ENCODE measurements at regions not wholly inside any gene's neighbourhood (a gene's known extent, or its start where the extent isn't known, plus 50 kb on each side); places are given as distances from the start of the nearest gene placed in this dataset.
A peak's percentile ranks its signal among the peaks of the same experiment; 100 is the strongest.

DNA sequence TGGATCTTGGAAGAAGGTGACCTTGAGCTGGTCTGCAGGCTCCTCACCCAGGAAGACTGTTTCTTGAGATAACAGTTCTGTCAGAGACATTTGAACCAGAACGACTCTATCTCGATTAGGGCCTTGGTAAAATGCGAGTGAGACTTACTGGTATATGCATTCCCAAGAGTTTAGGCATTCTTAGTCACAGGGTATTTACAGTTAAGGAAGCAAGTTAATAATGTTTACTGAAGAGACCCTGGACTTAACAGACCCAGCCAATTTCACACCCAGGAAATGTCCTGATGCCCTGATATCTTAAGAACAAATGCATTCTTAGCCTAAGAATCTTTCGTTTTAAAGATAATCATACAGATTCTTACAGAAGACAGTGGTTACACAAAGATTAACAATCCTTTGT lies 1867.2 kb upstream of the C9orf72 start:
- Histone ChIP-seq H2AK5ac (ENCODE audit: insufficient read length, low read length) (no peak overlapping the region), H3K4me2 (ENCODE audit: insufficient read depth, insufficient read length, low read length) (no peak overlapping the region), H4K5ac (ENCODE audit: insufficient read length, low read depth, low read length) (no peak overlapping the region), H2BK12ac (ENCODE audit: insufficient read length, low read depth, low read length) (no peak overlapping the region), H3K9me3 (ENCODE audit: control insufficient read depth, low read depth, low read length) (no peaks in the 10 kb centered on the region), H2BK5ac (ENCODE audit: insufficient read length, low read length) (no peak overlapping the region), H3K9ac (ENCODE audit: extremely low read depth, insufficient read length, low read length) (no peak overlapping the region), H3K27ac (ENCODE audit: insufficient read length, low read depth, low read length) (no peak overlapping the region), H4K91ac (ENCODE audit: insufficient read length, low read depth, low read length) (no peak overlapping the region), H2AFZ (ENCODE audit: low read length) (no peak overlapping the region), H3K79me1 (ENCODE audit: insufficient read depth, low read depth, low read length, poor library complexity, severe bottlenecking) (no peaks in the 10 kb centered on the region), H2BK120ac (ENCODE audit: low read depth, low read length, poor library complexity, severe bottlenecking) (no peak overlapping the region), H2BK20ac (ENCODE audit: low read depth, low read length, poor library complexity, severe bottlenecking) (no peak overlapping the region), H2BK15ac (ENCODE audit: low read depth, low read length) (no peak overlapping the region), H3K79me2 (ENCODE audit: insufficient read depth, low read length) (no peaks in the 10 kb centered on the region), H3T11ph (ENCODE audit: low read length) (no peak overlapping the region), H3K14ac (ENCODE audit: insufficient read depth, low read length) (no peak overlapping the region), H3K56ac (ENCODE audit: insufficient read length, low read depth, low read length) (no peak overlapping the region), H3K4me1 (ENCODE audit: insufficient read depth, low read length) (peaks cover 2% of the 10 kb centered on the region; the same call in 1 of the 2 replicates), H3K23me2 (ENCODE audit: insufficient read length, low read depth, low read length, poor library complexity, severe bottlenecking) (no peaks in the 10 kb centered on the region), H3K18ac (ENCODE audit: insufficient read length, low read depth, low read length) (no peak overlapping the region), H3K4ac (ENCODE audit: low read depth, low read length) (no peak overlapping the region), H3K27me3 (ENCODE audit: insufficient read depth, low read length) (no peaks in the 10 kb centered on the region), H3K23ac (ENCODE audit: insufficient read length, low read depth, low read length) (no peak overlapping the region), H4K20me1 (ENCODE audit: control insufficient read depth, insufficient read depth, insufficient read length) (no peaks in the 10 kb centered on the region), H4K8ac (replicated peaks; ENCODE audit: insufficient read length, low read depth, low read length) (no peak overlapping the region)
- Mint-ChIP-seq H3K36me3 (ENCODE audit: insufficient read depth in 1 of 3, low read depth in 3 of 3) (no peaks in the 10 kb centered on the region), H3K4me3 (no peak overlapping the region), H3K9me3 (no peaks in the 10 kb centered on the region), H3K27me3 (ENCODE audit: low read depth) (no peaks in the 10 kb centered on the region), H3K4me1 (peaks cover 0 to 9% of the 10 kb centered on the region in 2 experiments; a peak in 1 of 4 replicates), H3K27ac (0 out of 7 replicates have a peak overlapping the region, but pooled peaks of 1 of the 3 experiments have one; percentile 7)
- TF ChIP-seq, protein P1, sequence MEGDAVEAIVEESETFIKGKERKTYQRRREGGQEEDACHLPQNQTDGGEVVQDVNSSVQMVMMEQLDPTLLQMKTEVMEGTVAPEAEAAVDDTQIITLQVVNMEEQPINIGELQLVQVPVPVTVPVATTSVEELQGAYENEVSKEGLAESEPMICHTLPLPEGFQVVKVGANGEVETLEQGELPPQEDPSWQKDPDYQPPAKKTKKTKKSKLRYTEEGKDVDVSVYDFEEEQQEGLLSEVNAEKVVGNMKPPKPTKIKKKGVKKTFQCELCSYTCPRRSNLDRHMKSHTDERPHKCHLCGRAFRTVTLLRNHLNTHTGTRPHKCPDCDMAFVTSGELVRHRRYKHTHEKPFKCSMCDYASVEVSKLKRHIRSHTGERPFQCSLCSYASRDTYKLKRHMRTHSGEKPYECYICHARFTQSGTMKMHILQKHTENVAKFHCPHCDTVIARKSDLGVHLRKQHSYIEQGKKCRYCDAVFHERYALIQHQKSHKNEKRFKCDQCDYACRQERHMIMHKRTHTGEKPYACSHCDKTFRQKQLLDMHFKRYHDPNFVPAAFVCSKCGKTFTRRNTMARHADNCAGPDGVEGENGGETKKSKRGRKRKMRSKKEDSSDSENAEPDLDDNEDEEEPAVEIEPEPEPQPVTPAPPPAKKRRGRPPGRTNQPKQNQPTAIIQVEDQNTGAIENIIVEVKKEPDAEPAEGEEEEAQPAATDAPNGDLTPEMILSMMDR (conservative IDR thresholded peaks at IDR 0.05), result no peak
- DNase-seq, result no peak
- WGBS (ENCODE audit: extremely low coverage, insufficient read length, low lambda C conversion rate), result no CpG with 5 or more reads among the region's 4 CpGs

All from H9 (cell line).